ENCODE measurements at regions not wholly inside any gene's neighbourhood (a gene's known extent, or its start where the extent isn't known, plus 50 kb on each side); places are given as distances from the start of the nearest gene placed in this dataset.

DNA sequence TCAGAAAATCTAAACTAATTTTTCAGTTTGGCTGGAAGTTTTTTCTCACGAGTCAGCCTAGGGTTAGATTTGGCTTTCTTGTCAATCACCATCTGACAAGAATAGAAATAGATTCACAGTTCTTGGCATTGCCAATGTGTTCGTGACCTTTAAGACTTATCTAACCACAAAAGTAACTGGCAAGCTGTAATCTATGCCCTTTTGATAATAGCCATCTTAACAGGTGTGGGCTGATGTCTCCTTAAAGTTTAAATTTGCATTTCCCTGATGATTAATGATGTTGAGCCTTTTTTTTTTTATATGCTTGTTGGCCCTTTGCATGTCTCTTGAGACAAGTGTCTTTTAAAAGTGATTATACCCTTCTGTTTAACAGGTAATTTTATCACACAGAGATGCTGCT is 460.3 kb upstream of the PRKX start:
- TF ChIP-seq POLR2A (IDR thresholded peaks at IDR 0.05; ENCODE audit: low read length): no peak
- no peak for TF ChIP-seq GATA1 (IDR thresholded peaks at IDR 0.05; ENCODE audit: low read depth, low read length)

Data from erythroblast (primary cell).